HG02981 (cell line): ENCODE measurements at regions not wholly inside any gene's neighbourhood (a gene's known extent, or its start where the extent isn't known, plus 50 kb on each side); places are given as distances from the start of the nearest gene placed in this dataset.
"Not testable (repeated sequence)": the region's sequence is repeated elsewhere in the genome, so short reads cannot be mapped to it uniquely, and the experiment has no call there.

Experiments
- ATAC-seq: cut with Tn5 transposase; IDR thresholded peaks from one replicate; pipeline ENCODE4 v1.9.1; 2021; ENCODE audit warnings: mild to moderate bottlenecking, moderate library complexity; ENCODE audit not compliant: unreplicated experiment

DNA sequence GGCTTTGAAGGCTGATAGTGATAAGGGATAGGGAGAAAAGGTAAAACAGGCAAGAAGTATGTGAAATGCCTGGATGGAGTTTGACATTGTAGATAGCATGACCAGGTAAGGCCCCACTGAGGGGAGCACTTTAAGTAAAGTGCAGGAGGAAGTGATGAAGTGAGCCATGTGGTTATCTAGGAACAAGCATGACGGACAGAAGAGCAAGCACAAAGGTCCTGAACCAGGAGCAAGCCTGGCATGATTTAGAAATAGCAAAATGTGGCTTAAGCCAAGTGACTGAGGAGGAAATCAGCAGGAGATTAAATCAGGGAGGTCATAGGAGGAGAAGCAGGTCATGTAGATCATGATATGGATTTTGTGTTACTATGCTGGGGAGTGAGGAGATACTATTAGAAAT lies 129.2 kb downstream of the GLUL start:
- no peak for ATAC-seq

DNA sequence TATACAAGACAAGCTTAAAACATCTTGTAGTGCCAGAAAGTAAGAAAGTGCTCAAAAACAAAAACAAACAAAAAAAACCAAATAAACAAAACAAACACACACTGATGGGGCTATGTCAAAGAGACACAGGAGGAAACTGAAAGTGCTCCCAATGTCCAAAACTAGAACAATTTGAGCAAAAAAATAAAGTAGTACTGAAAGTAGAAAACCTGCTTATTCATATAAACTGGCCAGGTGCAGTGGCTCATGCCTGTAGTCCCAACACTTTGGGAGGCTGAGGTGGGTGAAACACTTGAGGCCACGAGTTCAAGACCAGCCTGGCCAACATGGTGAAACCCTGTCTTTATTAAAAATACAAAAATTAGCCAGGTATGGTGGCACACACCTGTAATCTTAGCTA lies 129.9 kb downstream of the GLUL start:
- ATAC-seq: no peak

DNA sequence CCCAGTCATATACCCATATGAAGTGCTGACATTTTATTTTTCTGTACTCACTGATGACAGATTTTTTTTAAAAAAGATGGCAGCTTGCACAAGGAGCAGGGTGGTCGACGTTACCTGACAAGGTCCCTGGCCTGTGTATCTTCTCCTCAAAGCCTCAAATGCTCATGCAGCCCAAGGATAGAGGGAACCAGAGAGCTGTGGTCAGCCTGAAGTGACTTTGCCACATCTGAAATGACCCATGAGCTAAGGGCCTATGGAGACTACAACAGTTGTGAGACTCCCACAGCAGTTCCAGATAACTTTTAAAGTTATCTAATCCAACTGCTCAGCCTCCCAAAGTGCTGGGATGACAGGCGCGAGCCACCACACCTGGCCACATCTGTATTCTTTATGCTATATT lies 131.1 kb downstream of the GLUL start:
- ATAC-seq: no peak

- ATAC-seq: no peak
These were observed 131.6 kb downstream of the GLUL start for GRCh38 chr1:182259968-182260367.

- peak; percentile 77 for ATAC-seq
These were observed 132.2 kb downstream of the GLUL start for GRCh38 chr1:182259229-182259872.

DNA sequence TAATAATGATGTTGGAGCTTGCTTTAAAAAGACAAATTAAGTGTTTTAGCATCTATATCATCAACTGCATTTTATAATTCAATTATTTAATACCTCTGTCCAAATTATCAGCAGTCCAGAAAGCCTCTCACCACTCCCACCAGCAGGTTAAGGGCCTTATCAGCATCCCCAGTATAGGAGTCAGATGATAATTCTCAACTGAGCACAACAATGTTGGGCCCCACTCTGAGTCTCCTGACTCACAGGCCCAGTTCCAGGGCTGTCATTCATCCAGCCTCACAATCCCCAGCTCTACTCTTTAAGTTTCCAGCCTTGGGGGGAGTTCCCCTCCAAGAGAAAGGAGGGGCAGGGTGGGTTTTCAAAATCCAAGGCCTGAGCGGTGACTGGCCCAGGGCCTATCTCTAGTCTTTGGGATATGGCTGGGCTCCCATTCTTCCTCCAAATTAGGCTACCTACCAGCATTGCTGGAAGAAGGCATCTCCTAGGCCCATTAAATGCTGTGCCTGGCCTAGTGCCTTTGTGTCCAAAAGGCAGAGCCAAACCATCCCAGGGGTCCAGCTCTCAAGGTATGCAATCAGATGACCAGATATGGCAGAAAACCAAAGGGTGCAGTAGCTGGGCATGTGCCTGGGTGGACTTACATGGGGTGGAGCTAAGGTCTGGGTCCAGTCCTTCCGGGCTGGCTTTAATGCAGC lies 134.1 kb downstream of the GLUL start:
- ATAC-seq: no peak

DNA sequence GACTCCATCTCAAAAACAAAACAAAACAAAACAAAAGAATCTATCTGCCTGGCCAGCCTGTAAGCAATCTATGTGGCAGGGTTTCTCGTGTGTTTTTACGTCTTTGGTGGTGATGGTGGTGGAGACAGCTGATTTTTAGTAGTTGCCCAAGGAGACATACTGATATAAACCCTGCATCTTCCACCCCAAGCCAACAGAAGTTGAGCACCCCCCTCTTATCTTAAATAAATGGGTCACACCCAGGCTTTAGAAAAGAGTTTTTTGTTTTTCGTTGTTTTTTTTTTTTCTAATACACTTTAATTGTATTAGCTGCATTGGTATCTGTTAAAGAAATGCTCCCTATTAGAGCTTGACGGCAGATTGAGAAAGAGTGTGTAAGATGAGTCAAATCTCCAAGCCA lies 134.7 kb downstream of the GLUL start:
- no peak for ATAC-seq

- no peak for ATAC-seq
These were observed 136.1 kb downstream of the GLUL start for GRCh38 chr1:182255494-182255893.

DNA sequence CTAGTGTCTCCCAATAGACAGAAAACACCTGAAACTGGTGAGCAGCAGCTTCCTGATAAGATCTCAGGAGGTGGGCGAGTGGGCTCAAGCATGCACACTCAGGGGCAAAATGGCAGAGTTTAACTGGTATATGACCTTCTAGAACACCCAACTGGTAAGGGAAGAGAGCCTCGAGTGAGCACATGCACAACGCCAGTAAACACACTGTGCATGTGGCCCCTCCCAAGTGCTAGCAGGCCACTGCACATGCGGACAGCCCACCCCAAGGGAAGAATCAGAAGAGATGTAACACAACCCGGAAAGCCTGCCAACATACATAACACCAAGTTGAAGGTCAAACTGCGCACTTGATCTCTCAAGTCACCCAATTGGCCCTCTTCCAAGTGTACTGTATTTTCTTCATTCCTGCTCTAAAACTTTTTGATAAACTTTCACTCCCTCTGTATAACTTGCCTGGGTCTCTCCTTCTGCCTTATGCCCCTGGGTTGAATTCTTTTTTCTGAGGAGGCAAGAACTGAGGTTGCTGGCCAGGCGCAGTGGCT lies 138.2 kb downstream of the GLUL start:
- ATAC-seq: no peak

- ATAC-seq: no peak
These were observed 140.0 kb downstream of the GLUL start for GRCh38 chr1:182251561-182251960.

DNA sequence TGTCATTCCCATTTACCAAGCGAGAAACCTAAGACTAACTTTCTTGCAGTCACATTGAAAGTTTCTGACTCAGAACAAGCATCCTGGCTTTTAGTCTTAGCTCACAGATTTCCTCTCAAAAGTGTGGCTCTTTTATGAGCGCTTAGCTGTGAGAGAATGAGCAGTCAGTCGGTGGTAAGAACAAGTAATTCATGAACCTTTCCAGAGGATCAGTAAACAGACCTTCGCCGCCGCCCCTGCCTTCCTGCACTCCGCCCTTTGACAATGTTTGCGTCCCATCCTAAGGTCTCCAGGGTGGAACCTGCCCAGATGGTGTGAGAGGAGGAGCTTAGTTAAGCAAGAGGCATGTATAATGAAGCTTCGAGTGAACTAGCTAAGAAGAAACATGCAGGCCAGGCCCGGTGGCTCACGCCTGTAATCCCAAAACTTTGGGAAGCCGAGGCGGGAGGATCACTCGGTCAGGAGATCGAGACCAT lies 142.4 kb downstream of the GLUL start:
- no peak for ATAC-seq

DNA sequence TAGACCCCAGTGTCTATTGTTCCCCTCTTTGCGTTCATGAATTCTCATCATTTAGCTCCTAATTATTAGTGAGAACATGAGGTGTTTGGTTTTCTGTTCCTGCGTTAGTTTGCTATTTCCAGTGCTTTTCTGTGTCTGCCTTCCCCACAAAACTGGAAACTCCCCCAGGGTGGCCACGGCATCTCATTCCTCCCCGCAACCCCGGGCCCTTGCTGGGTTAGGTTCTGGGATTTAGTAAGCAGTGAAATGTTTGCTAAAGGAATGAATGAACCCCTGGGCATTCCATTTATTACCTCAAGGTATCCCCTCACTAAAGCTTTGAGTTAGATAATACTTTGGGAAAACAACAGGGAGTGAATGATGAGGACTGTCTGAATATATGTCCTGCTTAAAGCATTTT lies 142.9 kb downstream of the GLUL start:
- no peak for ATAC-seq

- not testable (repeated sequence) for ATAC-seq
These were observed 143.8 kb downstream of the GLUL start for GRCh38 chr1:182247813-182248212.

DNA sequence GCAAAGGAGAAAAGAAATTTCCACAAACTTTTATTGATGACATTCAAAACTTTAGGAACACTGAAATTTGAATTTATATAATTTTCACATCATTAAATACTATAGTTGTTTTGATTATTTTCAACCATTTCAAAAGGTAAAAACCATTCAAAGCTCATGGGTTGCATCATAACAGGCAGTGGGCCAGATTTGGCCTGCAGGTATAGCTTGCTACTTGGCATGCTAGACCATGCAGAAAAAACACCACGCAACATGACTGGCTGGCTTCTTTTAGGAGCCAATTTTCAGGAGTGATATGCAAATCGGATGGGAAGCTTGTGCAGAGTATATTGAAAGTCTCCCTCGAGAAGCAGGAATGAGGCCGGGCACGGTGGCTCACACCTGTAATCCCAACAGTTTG lies 144.8 kb downstream of the GLUL start:
- ATAC-seq: no peak

DNA sequence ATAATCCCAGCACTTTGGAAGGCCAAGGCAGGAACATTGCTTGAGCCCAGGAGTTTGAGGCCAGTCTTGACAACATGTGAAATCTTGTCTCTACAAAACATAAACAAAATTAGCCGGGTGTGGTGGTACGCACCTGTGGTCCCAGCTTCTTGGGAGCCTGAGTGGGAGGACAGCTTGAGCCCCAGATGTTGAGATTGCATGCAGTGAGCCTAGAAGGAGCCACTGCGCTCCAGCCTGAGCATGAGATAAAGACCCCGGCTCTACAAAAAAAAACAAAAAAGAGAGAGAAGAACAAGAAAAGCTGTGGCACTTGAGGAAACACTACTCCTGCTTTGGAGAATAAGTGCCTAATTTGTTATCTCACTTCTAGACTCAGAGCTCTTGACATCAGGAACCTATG lies 146.6 kb downstream of the GLUL start:
- ATAC-seq: no peak

DNA sequence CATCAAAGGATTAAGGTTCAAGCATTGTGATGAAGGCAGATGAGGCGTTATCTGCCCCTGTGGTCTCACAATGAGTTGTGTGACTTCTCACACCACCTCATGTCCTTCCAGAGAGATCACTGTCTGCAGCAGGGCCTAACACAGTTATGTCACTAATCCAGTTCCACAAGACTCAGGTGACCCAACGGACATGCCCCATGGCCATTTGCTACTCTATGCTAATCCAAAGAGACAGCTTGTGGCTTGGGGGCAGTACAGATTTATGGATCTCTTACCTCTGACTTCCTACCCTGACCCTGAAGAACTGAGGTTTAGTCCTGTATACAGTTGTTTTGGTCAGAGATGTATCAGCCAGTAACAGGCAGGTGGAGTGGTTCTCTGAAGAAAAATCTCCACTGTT lies 147.1 kb downstream of the GLUL start:
- ATAC-seq: no peak

DNA sequence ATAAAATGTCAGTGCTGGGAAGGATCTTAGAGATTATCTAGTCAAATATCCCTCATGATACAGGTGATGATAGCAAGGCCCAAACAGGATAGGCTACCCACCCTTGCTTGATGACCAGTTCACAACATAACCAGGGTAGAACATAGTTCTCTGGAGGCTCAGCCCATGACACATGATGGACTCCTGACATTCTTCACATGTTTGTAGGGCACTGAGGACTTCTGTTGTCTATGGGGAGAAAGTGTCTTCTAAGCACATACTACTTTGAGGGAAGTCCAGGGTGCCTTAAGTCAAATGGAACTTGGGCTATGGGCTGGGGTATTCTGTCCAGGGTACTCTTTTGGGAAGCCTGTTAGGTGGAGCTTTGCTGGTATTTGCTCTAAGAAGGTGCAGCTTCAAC lies 148.9 kb downstream of the GLUL start:
- ATAC-seq: no peak

DNA sequence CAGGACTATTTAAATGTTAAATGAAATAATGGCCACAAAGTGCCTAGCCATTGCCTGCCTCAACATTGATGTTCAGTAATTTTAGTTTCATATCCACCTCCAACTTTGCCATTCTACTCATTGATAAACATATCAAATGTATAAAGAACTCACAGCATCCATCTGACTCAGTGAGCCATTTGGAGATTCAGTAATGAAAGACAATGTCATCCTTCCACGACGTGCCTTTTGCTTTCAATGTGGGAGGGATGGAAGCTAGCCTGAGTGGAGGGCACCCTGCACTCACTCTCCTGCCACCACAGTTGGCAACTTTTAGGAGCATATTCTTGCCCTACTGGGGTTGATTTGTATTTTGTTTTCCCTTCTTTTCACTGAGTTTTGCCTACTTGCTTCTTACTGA lies 151.5 kb downstream of the GLUL start:
- no peak for ATAC-seq

DNA sequence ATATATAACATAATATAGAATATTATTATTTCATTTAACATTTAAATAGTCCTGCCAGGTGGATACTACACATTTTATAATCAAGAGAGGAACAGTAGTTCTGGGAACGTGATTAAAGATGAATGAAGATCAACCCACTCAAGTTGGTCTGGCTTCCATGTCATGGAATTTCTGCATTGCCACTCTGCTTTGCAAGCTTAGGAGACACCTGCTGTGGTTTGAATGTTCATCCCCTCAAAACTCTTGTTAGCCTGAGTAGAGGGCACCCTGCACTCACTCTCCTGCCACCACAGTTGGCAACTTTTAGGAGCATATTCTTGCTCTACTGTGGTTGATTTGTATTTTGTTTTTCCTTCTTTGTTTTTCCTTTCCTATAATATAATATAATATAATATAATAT lies 153.2 kb downstream of the GLUL start:
- ATAC-seq: no peak

GRCh38 chr1:182237329-182237728 lies 154.3 kb downstream of the GLUL start:
- no peak for ATAC-seq

GRCh38 chr1:182236651-182237077 lies 154.9 kb downstream of the GLUL start:
- ATAC-seq: no peak

DNA sequence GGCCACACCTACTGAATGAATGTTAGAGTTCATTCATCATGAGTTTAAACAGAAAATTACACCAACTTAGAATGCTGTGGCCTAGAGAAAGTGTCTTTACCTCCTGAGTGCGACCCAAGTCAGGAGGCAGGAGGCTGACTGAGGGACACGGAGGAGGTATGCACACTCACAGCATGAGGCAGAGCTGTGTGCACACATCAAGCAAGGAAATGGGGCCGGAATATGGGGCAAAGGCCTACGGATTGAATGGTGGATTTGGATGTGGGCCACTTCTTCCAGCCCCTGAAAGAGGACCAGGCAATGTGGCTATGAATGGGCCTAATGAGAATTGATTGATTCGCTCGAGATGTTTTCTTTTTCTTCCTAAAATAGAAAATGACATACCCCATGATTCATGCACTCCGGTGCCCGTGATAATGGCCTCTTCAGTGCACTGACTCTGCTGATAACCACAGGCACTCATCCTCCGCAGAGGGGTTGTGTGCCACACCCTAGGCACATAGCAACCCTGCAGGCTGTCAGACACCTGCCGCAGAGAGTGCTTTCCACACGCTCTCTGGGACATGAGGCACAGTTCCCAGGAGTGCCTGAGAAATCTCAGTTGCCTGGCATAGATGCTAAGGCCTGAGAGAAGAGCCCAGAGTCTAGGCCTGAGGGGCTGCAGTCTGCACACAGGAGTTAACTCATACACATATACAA lies 155.5 kb downstream of the GLUL start:
- no peak for ATAC-seq
